Erythroblast (primary cell): ENCODE measurements at regions not wholly inside any gene's neighbourhood (a gene's known extent, or its start where the extent isn't known, plus 50 kb on each side); places are given as distances from the start of the nearest gene placed in this dataset.

ENCODE experiments used
- DNase-seq, 2 experiments: peaks; one replicate each; lab custom pipeline; 2025; lab: John Stamatoyannopoulos, UW
- GATA1 ChIP-seq: IDR thresholded peaks from 2 replicates; pipeline ENCODE4 v1.6.1; 2011; ENCODE audit warnings: low read depth, mild to moderate bottlenecking, control low read depth, low read length, moderate library complexity
- POLR2A ChIP-seq: IDR thresholded peaks from 2 replicates; pipeline ENCODE4 v1.6.1; 2011; ENCODE audit warnings: mild to moderate bottlenecking, low read length

- DNase-seq = no peak
- TF ChIP-seq POLR2A (no peak), GATA1 (no peak)
Observed at GRCh38 chr18:67961701-67962440, 445.4 kb upstream of the DSEL start.

- no peak for DNase-seq
- TF ChIP-seq POLR2A (no peak), GATA1 (no peak)
Observed at GRCh38 chr18:67957684-67958083, 441.2 kb upstream of the DSEL start.

- TF ChIP-seq GATA1 = no peak
- no peak for TF ChIP-seq POLR2A
- no peak for DNase-seq
Observed at GRCh38 chr18:67954594-67954993, 438.1 kb upstream of the DSEL start.

- no peak for DNase-seq
- no peak for TF ChIP-seq GATA1
- no peak for TF ChIP-seq POLR2A
Observed at GRCh38 chr18:67951137-67951536, 434.6 kb upstream of the DSEL start.

- TF ChIP-seq POLR2A (no peak), GATA1 (no peak)
- no peak for DNase-seq
Observed at GRCh38 chr18:67938660-67939059, 422.1 kb upstream of the DSEL start.

- no peak for TF ChIP-seq GATA1
- TF ChIP-seq POLR2A = no peak
- no peak for DNase-seq
Observed at GRCh38 chr18:67935638-67936037, 419.1 kb upstream of the DSEL start.

- TF ChIP-seq POLR2A (no peak), GATA1 (no peak)
- no peak for DNase-seq
Observed at GRCh38 chr18:67933271-67933670, 416.8 kb upstream of the DSEL start.

GRCh38 chr18:67932271-67932670, 415.8 kb upstream of the DSEL start:
- no peak for DNase-seq
- TF ChIP-seq POLR2A (no peak), GATA1 (no peak)

- DNase-seq = no peak
- TF ChIP-seq POLR2A = no peak
- TF ChIP-seq GATA1 = no peak
Observed at GRCh38 chr18:67926929-67927864, 410.7 kb upstream of the DSEL start.

- no peak for TF ChIP-seq POLR2A
- no peak for TF ChIP-seq GATA1
Observed at GRCh38 chr18:67924656-67925055, 408.1 kb upstream of the DSEL start.

GRCh38 chr18:67919316-67919715, 402.8 kb upstream of the DSEL start:
- TF ChIP-seq GATA1 (no peak), POLR2A (no peak)
- no peak for DNase-seq

More at GRCh38 chr18:67924656-67925055, 408.1 kb upstream of the DSEL start:
- no peak for DNase-seq

GRCh38 chr18:67916097-67916496, 399.6 kb upstream of the DSEL start:
- TF ChIP-seq POLR2A (no peak), GATA1 (no peak)
- no peak for DNase-seq

GRCh38 chr18:67913040-67913439, 396.5 kb upstream of the DSEL start:
- no peak for TF ChIP-seq POLR2A
- TF ChIP-seq GATA1 = no peak
- no peak for DNase-seq

GRCh38 chr18:67901573-67901972, 385.1 kb upstream of the DSEL start:
- TF ChIP-seq POLR2A = no peak
- no peak for TF ChIP-seq GATA1
- no peak for DNase-seq
